GM21447 (cell line): ENCODE measurements at regions not wholly inside any gene's neighbourhood (a gene's known extent, or its start where the extent isn't known, plus 50 kb on each side); places are given as distances from the start of the nearest gene placed in this dataset.
"Not testable (repeated sequence)": the region's sequence is repeated elsewhere in the genome, so short reads cannot be mapped to it uniquely, and the experiment has no call there.

Experiments used
- ATAC-seq: cut with Tn5 transposase; IDR thresholded peaks from one replicate; pipeline ENCODE4 v1.9.1; 2021; ENCODE audit not compliant: unreplicated experiment

DNA sequence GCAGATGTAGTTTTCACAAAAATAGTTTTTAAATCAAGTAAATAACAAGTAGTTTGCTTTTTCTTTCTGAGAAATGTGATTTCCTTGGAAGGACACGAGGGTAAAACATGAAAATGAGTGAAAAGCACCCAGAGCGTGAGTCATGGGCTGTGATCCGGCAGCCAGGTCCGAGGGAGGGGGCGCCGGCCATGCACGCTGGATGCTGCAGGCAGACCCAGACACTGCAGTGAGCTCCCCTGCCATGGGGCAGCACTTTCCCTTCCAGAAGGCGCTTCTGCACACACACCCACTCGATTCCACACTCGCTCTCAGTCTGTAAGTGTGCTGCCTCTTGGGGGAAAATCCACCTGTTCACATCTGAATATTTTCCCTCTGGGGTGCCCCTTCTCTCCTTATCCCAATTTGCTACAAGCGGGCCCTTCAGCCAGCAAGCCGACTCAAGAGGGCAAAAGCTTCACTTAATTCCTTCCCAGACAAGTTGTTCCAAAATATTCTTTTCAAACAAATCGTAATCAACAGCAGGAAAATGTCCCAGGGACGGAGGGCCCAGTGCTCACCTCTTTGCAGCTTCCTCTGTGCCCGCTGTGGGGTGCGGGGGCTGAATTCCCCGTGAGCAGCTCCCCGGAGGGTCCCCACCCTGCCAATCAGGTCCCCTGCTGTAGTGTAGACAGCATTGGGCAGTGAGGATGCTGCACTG, 87.0 kb upstream of the ID2 start:
- no peak for ATAC-seq

DNA sequence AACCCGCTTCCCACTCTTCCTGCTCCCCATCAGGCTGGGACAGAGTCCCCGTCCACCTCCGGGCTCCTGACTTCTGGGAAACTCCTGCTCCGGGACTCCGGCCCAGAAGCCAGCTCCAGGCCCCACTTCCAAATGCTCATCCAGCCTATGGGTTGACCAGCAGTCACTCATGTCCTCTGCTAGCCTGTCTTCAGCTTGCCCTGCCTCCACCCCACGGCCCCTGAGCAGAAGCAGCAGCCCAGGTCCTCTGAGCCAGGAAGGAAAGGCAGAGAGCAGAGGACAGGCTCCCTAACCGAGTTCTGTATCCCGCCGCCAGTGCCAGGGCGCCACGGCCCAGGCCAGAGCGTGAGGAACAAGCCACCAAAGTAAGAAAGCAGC, 86.4 kb upstream of the ID2 start:
- ATAC-seq = no peak

DNA sequence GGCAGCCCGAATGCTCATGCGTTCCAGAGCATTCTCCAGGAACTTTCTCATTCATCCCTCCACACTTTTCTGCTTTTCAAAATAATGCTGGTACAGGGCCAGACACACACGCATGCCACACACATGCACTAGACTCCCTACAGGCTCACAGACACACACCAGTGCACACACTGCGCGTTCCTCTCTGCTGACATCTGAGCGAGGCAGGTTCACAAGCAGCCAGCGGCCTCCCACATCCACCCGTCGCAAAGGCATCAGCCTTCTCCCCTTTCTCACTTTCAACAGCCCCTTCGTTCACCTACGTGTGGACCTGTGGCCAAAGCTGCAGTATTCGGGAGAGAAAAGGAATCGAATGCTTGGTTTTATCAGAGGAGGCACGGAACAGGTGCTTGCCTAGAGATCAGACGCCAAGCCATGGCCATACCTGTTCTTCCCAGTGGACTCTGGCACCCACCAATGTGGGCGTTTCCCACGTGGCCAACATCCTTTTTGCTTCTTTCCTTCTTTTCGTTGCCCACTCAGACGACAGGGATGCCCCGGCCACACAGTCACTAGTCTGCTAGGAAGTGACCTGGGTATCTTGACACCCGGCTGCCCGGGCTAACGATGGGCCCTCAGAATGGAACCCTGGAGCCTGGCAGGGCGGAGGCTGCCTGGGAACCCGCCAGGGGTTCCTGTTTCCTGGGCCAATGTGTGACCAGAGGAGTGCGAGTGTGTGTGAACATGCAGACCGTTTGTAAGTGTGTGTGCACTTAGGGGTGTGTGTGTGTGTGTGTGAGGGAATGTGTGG, 85.8 kb upstream of the ID2 start:
- ATAC-seq = no peak

DNA sequence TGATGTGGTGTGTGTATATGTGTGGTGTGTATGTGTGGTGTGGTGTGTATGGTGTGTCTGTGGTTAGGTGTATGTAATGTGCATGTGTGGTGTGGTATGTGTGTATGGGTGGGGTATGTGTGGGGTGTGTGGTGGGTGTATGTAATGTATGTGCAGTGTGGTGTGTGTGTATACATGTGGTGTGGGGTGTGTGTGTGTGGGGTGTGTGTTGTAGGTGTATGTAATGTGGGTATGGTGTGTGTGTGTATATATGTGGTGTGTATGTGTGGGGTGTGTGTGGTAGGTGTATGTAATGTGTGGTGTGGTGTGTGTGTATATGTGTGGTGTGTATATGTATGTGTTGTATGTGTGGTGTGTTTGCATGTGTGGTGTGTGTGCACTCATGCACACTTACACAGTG, 84.8 kb upstream of the ID2 start:
- ATAC-seq = no peak

DNA sequence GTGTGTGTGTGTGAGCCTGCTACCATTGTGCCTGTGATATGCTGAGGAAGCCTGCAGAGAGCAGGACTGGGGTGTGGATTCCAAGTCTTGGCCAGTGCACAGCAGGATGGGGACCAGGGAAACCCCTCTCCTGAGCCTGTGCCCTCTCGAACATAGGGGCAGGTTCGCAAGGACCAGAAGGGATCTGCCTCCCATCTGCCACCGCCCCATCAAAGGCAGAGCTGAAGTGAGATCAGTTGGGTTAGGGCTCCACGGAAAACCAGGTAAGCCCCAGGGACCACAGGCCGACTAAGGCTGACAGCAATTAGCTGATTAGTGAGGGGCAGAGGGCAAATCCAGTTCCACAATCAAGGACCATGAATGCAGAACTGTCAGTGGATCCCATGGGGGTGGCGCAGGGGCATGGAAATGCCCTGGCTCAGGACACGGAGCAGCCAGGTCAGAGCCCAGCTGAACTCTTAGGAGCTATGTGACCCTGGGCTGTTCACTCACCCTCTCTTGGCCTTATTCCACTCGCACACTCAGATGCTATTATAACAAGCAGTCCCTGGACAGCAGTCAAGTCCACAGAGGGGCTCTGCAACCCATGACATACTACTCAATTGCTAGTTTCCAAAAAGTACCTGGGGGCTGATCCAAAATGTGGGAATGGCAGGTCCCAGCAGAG, 84.2 kb upstream of the ID2 start:
- ATAC-seq = no peak

DNA sequence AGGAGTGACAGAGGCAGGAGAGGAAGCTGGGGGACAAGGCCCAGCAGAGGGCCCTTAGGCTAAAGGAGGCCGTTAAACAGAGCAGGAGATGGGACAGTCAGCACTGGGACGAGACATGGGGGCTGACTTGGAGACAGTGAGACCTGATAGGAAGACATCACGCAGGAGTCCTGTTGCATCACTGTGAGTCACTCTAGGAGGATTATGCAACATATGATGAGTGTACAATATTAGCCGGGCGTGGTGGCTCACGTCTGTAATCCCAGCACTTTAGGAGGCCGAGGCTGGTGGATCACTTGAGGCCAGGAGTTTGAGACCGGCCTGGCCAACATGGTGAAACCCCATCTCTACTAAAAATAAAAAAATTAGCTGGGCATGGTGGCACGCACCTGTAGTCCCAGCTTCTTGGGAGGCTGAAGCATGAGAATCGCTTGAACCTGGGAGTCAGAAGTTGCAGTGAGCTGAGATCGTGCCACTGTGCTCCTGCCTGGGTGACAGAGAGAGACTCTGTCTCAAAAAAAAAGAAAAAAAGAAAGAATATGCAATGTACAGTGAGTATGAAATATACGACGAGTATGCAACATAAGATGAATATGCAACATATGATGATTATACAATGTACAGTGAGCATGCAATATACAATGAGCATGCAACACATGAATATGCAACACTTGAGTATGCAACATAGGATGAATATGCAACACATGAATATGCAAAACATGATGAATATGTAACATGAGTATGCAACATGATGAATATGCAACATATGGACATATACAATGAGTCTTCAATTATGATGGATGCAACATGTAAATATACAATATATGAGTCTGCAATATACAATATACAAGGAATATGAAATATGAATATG, 83.3 kb upstream of the ID2 start:
- ATAC-seq = no peak

DNA sequence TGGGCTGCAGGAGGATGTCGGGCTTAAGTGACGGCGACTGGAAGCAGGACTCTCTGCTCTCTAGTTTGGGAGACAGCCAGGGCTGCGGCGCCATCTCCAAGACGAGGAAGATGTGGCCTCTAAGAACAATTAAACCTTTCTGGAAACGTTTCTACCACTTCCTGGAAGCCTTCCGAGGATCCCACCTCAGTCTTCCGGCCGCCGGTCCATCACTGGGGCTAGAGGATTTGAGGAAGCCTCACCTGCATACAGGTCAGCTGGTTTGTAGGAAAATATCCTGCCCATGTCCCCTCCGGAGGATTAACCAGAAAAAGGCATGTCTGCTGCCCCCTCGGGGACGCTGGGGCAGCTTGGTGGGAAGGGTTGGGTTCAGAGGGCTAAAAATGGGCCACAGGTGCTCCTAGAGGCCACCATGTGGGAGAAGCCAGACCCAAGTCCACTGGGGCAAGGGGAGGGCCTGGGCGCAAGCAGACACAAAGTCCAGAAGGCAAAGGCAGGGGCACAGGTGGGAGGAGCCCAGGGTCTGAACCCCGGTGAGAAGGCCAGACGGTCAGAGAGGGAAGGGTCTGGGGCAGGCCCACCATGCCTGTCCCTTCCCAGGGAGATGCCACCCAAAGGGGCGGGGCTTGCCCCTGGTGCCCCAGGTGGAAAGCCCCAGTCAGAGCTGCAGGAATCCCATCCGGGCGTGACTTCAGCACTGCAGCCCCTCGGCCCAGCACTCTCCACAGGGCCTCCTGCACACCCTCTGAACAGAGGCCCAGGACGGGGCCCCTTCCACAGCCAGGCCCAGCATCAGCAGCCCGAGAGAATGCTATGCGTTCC, 82.2 kb upstream of the ID2 start:
- no peak for ATAC-seq

DNA sequence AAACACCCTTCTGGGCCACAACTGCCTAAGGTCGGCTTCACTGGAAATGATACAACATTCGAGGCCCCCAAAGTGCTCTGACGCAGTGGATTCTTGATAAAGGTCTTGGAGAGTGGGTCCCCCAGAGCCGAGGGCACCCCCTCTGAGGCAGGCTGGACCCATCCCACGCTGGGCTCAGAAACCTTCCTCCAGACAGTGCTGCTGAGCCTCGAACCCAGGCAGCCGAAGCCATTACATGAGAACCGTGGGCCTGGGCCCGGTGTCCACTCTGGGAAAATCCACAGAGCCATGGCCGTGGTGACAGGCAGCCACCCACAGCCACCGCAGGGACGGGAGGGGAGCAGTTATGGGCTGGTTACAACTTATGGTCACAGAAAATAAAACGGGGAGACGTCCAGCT, 81.4 kb upstream of the ID2 start:
- no peak for ATAC-seq

DNA sequence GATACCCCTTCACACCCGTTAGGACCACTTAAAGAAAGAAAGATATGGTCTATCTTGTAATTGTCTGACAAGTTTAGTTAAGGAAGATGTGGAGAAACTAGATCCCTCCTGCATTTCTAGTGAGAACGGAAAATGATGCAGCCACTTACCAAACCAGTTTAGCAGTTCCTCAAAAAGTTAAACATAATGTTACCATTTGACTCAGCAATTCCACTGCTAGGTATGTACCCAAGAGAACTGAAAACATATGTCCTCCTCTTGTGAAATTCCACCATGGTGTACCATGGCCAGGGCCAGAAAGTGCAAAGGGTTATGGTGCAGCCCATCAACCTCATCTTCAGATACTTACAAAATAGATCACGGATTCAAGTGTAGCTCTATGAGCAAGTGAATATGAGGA, 79.0 kb upstream of the ID2 start:
- ATAC-seq = peak; percentile 46

DNA sequence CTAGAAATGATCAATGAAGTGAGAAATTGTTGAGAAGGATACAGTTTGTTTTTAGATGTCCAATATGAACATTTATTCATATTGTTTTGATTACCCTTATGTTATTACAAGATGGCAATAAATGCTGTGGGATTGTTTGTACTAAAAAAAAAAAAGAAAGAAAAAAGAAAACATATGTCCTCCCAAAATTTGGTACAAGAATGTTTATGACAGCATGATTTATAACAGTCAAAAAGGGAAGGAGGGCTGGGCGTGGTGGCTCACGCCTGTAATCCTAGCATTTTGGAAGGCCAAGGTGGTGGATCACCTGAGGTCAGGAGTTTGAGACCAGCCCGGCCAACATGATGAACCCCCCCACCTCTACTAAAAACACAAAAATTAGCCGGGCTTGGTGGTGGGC, 78.5 kb upstream of the ID2 start:
- ATAC-seq = not testable (repeated sequence)

DNA sequence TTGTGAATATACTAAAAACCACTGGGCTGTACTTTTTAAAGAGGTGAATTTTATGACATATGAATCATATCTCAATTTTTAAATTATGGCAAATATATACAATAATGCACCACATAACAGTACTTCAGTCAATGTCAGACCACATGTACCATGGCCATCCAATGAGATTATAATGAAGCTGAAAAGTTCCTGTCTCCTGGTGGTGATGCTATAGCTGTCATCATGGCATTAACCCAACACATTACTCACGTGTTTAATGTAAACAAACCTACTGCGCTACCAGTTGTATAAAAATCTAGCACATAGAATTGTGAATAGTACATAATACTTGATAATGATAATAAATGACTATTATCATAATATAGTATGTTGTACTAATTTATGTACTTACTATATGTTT, 77.6 kb upstream of the ID2 start:
- ATAC-seq = no peak

DNA sequence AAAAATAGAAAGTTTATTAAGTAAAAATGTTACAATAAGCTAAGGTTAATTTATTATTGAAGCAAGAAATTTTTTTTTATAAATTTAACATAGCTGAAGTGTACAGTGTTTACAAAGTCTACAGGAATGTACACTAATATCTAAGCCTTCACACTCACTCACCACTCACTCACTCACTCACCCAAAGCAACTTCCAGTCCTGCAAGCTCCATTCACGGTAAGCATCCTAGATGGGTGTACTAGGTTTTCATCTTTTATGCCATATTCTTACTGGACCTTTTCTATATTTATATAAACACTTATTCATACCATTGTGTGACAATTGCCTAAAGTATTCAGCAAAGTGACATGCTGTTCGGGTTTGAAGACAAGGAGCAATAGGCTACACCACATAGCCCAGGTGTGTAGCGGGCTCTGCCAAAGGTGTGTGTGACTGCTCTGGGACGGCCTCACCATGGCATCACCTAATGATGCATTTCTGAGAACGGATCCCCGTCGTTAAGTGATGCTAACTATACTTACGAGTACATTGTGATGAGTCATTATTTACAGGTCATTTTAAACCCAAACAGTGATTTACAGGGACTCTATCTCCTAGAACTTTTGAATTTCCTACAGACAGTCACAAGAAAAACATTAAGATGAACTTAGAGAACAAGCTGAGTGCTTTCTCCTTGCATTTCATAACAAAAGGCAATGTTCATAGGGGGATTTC, 76.3 kb upstream of the ID2 start:
- no peak for ATAC-seq

DNA sequence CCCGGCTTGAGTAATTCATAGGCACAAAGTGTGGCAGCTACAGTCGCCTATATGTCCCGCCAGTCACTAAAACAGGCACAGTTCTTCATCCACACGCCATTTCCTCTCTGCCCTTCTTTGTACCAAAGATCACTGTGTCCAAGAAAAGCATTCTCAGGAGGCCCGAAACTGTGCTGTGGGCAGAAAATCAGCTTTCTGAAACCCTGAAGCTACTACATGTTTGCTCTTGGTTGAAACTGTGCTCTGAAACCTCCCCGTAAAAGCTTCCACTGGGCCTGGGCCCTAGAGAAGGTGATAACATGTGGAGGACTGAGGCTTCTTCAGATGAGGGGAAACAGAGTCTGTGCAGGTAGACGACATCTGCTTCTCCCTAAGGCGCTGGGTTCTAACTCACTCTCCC, 75.6 kb upstream of the ID2 start:
- ATAC-seq = peak; percentile 94

DNA sequence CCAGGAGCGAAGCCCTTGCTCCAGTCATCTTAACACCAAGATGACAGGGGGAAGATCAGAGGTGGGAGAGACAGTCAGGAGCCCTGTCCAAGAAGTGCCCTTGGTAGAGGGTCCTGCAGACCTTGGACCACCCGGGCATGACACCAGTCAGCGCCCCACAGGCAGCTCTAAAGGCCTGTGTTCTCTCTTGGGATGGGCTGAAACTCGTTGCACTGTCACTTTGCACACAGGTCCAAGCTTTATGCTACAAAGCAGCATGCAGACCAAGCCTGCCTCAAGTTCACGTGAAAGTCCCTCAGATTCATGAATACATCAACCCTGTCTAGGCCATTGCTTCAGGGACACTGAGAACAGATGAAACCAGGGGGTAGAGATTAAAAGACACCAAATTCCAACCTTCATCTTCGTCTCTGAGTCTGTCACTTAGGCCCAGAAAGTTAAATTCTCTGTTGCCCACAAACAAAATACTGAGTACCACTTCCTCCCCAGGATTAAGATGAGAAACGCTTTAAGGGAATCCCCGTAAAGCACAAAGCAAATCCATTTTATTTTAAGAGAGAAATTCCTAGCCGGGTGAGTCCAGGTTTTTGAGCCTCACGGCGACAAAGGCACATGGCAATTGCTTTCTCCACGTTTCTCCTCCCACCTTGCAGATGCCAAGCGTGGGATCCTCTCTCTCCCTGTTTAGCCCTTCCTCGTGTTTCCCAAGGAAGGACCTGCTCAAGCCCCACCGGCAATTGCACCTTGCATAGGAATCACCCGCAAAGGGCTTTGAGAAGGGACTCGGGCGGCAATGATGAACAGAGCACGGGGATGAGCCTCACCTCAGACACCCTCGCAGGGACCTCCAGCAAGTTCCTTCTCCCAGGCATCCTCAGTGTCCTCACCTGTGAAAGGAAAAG, 75.0 kb upstream of the ID2 start:
- peak; percentile 5 for ATAC-seq

DNA sequence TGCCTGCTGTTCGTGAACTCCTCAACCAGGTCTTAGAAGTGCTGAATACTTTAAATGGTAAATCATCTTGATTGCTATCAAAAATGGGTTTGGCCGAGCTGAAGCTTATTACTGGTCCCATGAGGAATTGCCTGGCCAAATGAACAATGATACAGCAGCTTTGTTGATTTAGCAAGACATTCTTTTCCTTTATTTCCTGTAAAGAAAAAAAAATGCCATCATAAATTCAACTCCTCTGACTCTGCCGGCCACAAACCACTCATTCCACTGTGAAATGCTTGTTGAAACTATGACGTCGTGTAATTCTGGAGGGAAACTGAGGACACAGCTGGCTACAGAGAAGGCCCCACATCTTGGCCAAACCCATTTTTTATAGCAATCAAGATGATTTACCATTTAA, 74.2 kb upstream of the ID2 start:
- ATAC-seq = no peak

DNA sequence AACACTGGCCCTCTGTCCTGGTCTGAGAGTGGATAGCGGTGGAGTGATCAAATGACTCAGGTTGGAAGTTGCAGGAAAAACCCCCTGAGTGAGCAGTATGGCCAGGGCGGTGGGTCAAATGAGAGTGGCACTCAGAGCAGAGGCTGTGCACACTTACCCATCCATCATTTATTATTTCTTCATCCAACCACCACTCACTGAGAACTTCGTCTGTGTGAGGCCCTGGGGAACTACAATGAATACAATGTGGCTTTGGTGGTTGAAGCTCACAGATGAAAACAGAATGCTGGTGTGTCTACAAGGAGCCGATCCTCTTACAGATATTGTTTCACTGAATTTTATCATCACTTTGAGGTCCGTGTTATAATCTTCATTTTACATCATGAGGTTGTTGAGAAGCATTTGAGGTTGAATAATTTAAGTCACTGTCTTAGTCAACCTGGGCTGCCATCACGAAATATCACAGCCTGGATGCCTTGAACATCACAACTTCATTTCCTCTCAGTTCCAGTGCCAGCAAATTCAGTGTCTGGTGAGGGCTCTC, 73.4 kb upstream of the ID2 start:
- no peak for ATAC-seq

DNA sequence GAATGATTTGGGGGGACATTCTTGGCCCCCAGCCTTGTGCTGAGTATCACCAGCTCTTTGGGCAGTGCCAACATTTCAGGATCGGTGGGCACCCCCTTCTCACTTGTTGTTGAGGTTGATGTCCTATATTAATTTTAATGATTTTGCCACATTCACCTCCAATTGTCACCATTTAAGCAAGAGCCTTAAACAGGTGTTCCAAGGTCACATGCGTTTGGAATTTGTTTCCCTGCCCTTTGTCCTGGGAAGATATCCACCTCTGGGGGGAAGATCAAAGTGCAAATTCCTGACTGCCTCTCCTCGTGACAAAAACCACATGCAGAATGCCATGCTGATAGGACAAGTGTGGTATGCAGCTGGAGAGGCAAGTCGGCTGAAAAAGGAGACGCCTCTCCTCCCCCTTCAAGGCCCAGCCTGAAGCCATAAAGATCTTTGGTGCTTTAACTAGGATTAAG, 72.5 kb upstream of the ID2 start:
- no peak for ATAC-seq

DNA sequence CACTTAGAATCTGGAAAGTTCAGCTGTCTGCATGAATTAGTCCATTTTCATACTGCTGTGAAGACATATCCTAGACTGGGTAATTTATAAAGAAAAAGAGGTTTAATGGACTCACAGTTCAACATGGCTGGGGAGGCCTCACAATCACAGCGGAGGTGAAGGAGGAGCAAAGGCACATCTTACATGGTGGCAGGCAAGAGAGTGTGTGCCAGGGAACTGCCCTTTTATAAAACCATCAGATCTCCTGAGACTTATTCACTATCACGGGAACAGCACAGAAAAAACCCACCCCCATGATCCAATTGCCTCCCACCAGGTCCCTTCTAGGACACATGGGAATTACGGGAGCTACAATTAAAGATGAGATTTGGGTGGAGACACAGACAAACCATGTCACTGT, 71.1 kb upstream of the ID2 start:
- not testable (repeated sequence) for ATAC-seq
